ENCODE measurements at regions not wholly inside any gene's neighbourhood (a gene's known extent, or its start where the extent isn't known, plus 50 kb on each side); places are given as distances from the start of the nearest gene placed in this dataset.

DNA sequence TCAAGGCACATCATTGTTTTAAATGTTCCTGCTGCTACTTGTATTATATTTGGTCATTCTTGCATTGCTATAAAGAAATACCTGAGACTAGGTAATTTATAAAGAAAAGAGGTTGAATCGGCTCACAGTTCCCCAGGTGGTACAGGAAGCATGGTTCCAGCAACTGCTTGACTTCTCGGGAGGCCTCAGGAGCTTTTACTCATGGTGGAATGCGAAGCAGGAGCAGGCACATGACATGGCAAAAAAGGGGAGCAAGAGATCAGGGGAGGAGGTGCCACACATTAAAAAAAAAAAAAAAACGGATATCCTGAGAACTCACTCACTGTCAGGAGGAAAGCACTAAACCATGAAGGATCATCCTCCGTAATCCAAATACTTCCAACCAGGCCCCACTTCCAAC, 286.9 kb upstream of the PLSCR5 start:
- Histone ChIP-seq H3K27me3 (ENCODE audit: control insufficient read depth, insufficient read depth, low read length) (no peaks in the 10 kb centered on the region), H3K9me1 (ENCODE audit: insufficient read depth, low read length) (no peaks in the 10 kb centered on the region), H4K20me1 (ENCODE audit: insufficient read depth, low read length) (no peaks in the 10 kb centered on the region), H4K5ac (ENCODE audit: low read depth, low read length) (no peak overlapping the region), H2AFZ (replicated peaks; ENCODE audit: low read length, poor library complexity) (no peak overlapping the region), H3K4me1 (ENCODE audit: control insufficient read depth, insufficient read depth, low read length) (no peaks in the 10 kb centered on the region), H3K9ac (ENCODE audit: low read depth, low read length) (no peak overlapping the region), H3K4me2 (ENCODE audit: low read depth, low read length) (no peak overlapping the region), H2AK5ac (ENCODE audit: low read depth, low read length) (no peak overlapping the region), H3K27ac (ENCODE audit: insufficient read depth, low read length) (no peak overlapping the region), H4K91ac (ENCODE audit: insufficient read depth, low read depth, low read length) (no peak overlapping the region), H2BK5ac (ENCODE audit: low read depth, low read length, poor library complexity, severe bottlenecking) (no peak overlapping the region), H2BK120ac (ENCODE audit: low read depth, low read length) (no peak overlapping the region), H3K23ac (ENCODE audit: low read depth, low read length) (no peak overlapping the region), H2AK9ac (replicated peaks; ENCODE audit: low read depth, low read length, poor library complexity) (no peak overlapping the region), H3K56ac (ENCODE audit: extremely low read depth, insufficient read depth, low read length) (no peak overlapping the region), H3K36me3 (ENCODE audit: control insufficient read depth, insufficient read depth, low read length) (no peaks in the 10 kb centered on the region), H3K14ac (replicated peaks; ENCODE audit: low read depth, low read length) (no peak overlapping the region), H3K18ac (ENCODE audit: low read depth, low read length) (no peak overlapping the region), H2BK20ac (ENCODE audit: low read depth, low read length) (no peak overlapping the region), H3K4ac (ENCODE audit: low read depth, low read length) (no peak overlapping the region), H4K8ac (ENCODE audit: low read depth in 2 of 2, low read length in 2 of 2) (no peak overlapping the region), H3K9me3 (ENCODE audit: control insufficient read depth, insufficient read depth, low read length) (no peaks in the 10 kb centered on the region), H2BK15ac (ENCODE audit: low read depth, low read length) (no peak overlapping the region), H3K79me1 (ENCODE audit: low read depth in 1 of 2, low read length in 2 of 2) (no peaks in the 10 kb centered on the region), H3K4me3 (ENCODE audit: insufficient read depth, low read depth, low read length) (no peak overlapping the region)
- ATAC-seq (ENCODE audit: low read depth) (no peak), DNase-seq (no peak)
- dilution Hi-C loops (cut with HindIII; ENCODE audit: low sequenced_read_pairs, unreplicated experiment) (no loop called here), intact Hi-C loops (cut with micrococcal nuclease) (no loop called here), in situ Hi-C loops (cut with MboI; ENCODE audit: low sequenced_read_pairs) (no loop called here)
- no TSS peak for BruUV-seq (replicated peaks)
- 100% methylated on average over 1 of the region's 5 CpGs; no CpG with 5 or more reads in 1 of the 2 experiments for WGBS, 2 experiments (ENCODE audit: extremely low coverage in 2 of 2, insufficient read length in 1 of 2)
- POLR2A ChIA-PET (ENCODE audit: unreplicated experiment) = no interaction called here
- CTCF ChIA-PET = no interaction called here
- TF ChIP-seq, protein P1, sequence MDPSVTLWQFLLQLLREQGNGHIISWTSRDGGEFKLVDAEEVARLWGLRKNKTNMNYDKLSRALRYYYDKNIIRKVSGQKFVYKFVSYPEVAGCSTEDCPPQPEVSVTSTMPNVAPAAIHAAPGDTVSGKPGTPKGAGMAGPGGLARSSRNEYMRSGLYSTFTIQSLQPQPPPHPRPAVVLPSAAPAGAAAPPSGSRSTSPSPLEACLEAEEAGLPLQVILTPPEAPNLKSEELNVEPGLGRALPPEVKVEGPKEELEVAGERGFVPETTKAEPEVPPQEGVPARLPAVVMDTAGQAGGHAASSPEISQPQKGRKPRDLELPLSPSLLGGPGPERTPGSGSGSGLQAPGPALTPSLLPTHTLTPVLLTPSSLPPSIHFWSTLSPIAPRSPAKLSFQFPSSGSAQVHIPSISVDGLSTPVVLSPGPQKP (IDR thresholded peaks at IDR 0.05; ENCODE audit: borderline replicate concordance, low read depth, low read length) = no peak
- TF ChIP-seq BHLHE40 (IDR thresholded peaks at IDR 0.05; ENCODE audit: low read depth, low read length) (no peak), FOS (IDR thresholded peaks at IDR 0.05; ENCODE audit: low read depth, low read length) (no peak), SMC3 (IDR thresholded peaks at IDR 0.05; ENCODE audit: low read depth, low read length) (no peak), NFE2L2 (IDR thresholded peaks at IDR 0.05; ENCODE audit: low read depth, low read length) (no peak), CHD1 (IDR thresholded peaks at IDR 0.05; ENCODE audit: low read depth, low read length) (no peak), MAZ (IDR thresholded peaks at IDR 0.05; ENCODE audit: borderline replicate concordance, low read depth, low read length) (no peak), RAD21 (IDR thresholded peaks at IDR 0.05; ENCODE audit: low read length) (no peak), CEBPB (IDR thresholded peaks at IDR 0.05; ENCODE audit: low read depth, low read length) (no peak), MAFK (IDR thresholded peaks at IDR 0.05; ENCODE audit: low read depth, low read length) (no peak), USF2 (IDR thresholded peaks at IDR 0.05; ENCODE audit: low read depth, low read length) (no peak), MXI1 (IDR thresholded peaks at IDR 0.05; ENCODE audit: borderline replicate concordance, low read depth, low read length) (no peak), POLR2A (IDR thresholded peaks at IDR 0.05; ENCODE audit: low read depth, low read length) (no peak), RFX5 (IDR thresholded peaks at IDR 0.05; ENCODE audit: low read depth, low read length) (no peak), RCOR1 (IDR thresholded peaks at IDR 0.05; ENCODE audit: insufficient replicate concordance, low read length) (no peak)
- TF ChIP-seq, protein P2, sequence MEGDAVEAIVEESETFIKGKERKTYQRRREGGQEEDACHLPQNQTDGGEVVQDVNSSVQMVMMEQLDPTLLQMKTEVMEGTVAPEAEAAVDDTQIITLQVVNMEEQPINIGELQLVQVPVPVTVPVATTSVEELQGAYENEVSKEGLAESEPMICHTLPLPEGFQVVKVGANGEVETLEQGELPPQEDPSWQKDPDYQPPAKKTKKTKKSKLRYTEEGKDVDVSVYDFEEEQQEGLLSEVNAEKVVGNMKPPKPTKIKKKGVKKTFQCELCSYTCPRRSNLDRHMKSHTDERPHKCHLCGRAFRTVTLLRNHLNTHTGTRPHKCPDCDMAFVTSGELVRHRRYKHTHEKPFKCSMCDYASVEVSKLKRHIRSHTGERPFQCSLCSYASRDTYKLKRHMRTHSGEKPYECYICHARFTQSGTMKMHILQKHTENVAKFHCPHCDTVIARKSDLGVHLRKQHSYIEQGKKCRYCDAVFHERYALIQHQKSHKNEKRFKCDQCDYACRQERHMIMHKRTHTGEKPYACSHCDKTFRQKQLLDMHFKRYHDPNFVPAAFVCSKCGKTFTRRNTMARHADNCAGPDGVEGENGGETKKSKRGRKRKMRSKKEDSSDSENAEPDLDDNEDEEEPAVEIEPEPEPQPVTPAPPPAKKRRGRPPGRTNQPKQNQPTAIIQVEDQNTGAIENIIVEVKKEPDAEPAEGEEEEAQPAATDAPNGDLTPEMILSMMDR (conservative IDR thresholded peaks at IDR 0.05; ENCODE audit: low read depth, low read length) = no peak
